Gastrocnemius medialis (tissue), 4 donors: ENCODE measurements at regions not wholly inside any gene's neighbourhood (a gene's known extent, or its start where the extent isn't known, plus 50 kb on each side); places are given as distances from the start of the nearest gene placed in this dataset.

ENCODE experiments used
- ATAC-seq, 2 donors: fragments of 150-250 bp; one replicate each; pipeline ENCODE4 v1.9.1; 2016
- DNase-seq, 2 donors: peaks; one replicate each; pipeline ENCODE4 v3.0.0-alpha.2; 2019
- H3K27ac ChIP-seq, 4 donors: fragments of 200-600 bp; sonication (generic); 1 replicate in 1 of 4; 2 replicates in 3 of 4; pipeline ENCODE4 v1.5.1; 2016 to 2018; ENCODE audit warnings: mild to moderate bottlenecking in 2 of 4, moderate library complexity in 1 of 4
- H3K27me3 ChIP-seq, 3 donors: fragments of 200-600 bp; sonication (generic) in 2 of 3; 1 replicate in 1 of 3; 2 replicates in 2 of 3; pipeline versions ENCODE4 v1.5.1 to v1.6.0; 2016 to 2019; ENCODE audit warnings: mild to moderate bottlenecking in 1 of 3, moderate library complexity in 1 of 3
- H3K36me3 ChIP-seq, 2 donors: fragments of 200-600 bp; sonication (generic) in 1 of 2; one replicate each; pipeline ENCODE4 v1.5.1; 2017 to 2018
- H3K4me1 ChIP-seq, 2 donors: fragments of 200-600 bp; sonication (generic) in 1 of 2; one replicate each; pipeline ENCODE4 v1.5.1; 2016 to 2017; ENCODE audit warnings: mild to moderate bottlenecking in 2 of 2
- H3K4me3 ChIP-seq, 4 donors: fragments of 200-600 bp; sonication (generic) in 3 of 4; 1 replicate in 1 of 4; 2 replicates in 3 of 4; pipeline ENCODE4 v1.5.1; 2016 to 2019; ENCODE audit warnings: mild to moderate bottlenecking in 2 of 4
- H3K9me3 ChIP-seq, 3 donors: fragments of 200-600 bp; sonication (generic) in 2 of 3; 1 replicate in 1 of 3; 2 replicates in 2 of 3; pipeline ENCODE4 v1.5.1; 2016 to 2019
- CTCF ChIP-seq, 5 experiments: fragments of 450-650 bp in 3 of 5; fragments of 200-600 bp in 2 of 5; sonication (generic) in 2 of 5; IDR thresholded peaks in 4 of 5; conservative IDR thresholded peaks in 1 of 5; 1 replicate in 4 of 5; 2 replicates in 1 of 5; pipeline ENCODE4 v1.5.1; 2016 to 2019; ENCODE audit warnings: antibody characterized with exemption in 5 of 5, mild to moderate bottlenecking in 3 of 5, moderate library complexity in 3 of 5
- POLR2A ChIP-seq, 2 donors: fragments of 450-650 bp; IDR thresholded peaks; one replicate each; pipeline ENCODE4 v1.6.1; 2017; ENCODE audit warnings: antibody characterized with exemption in 2 of 2, mild to moderate bottlenecking in 2 of 2, moderate library complexity in 2 of 2
- in situ Hi-C, 4 donors: fragments of 200-750 bp; cut with MboI; loops; one replicate each; pipeline versions ENCODE4 v1.15.0 to v1.8.0; 2017; ENCODE audit warnings: low sequenced_read_pairs in 4 of 4
- intact Hi-C: fragments of 100-400 bp; cut with DNase I; formaldehyde crosslinking; loops from one replicate; pipeline ENCODE4 v1.15.1; 2023; ENCODE audit warnings: low total_unique reads

DNA sequence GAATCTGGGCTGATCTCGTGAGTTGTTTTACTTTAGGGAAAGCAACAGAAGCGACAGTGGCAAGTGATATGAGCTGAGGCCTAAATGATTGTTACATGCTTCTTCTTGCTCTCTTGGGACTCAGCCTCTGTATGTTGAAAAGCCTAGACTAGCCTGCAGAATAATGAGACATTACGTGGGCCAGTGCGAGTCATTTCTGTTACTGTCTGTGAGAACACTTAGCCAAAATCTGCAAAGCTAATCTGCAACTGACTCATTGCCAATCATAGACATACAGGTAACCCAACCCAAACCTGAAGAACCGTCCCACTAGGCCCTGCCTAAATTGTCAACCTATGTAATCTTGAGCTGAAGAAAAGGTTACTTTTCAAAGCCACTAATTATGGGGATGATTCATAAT, 77.4 kb upstream of the F13A1 start:
- no peaks in the 10 kb centered on the region for H3K36me3 ChIP-seq
- H3K4me3 ChIP-seq = no peak overlapping the region
- H3K4me1 ChIP-seq = peaks cover 0 to 6% of the 10 kb centered on the region in 2 donors
- in situ Hi-C loops = no loop called here
- no peaks in the 10 kb centered on the region for H3K9me3 ChIP-seq
- no peak for TF ChIP-seq POLR2A (IDR thresholded peaks at IDR 0.05)
- no peak for TF ChIP-seq CTCF (IDR thresholded peaks at IDR 0.05 in 4 of 5, conservative IDR thresholded peaks at IDR 0.05 in 1 of 5)
- ATAC-seq (no peak), DNase-seq (no peak)
- intact Hi-C loops = no loop called here
- no peak overlapping the region for H3K27ac ChIP-seq
- no peaks in the 10 kb centered on the region for H3K27me3 ChIP-seq

- Histone ChIP-seq H3K4me1 (peaks cover 0 to 6% of the 10 kb centered on the region in 2 donors), H3K36me3 (no peaks in the 10 kb centered on the region), H3K9me3 (no peaks in the 10 kb centered on the region), H3K27me3 (no peaks in the 10 kb centered on the region), H3K27ac (no peak overlapping the region), H3K4me3 (no peak overlapping the region)
- ATAC-seq (no peak), DNase-seq (no peak)
- intact Hi-C loops = no loop called here
- in situ Hi-C loops = no loop called here
- TF ChIP-seq POLR2A (IDR thresholded peaks at IDR 0.05) (no peak), CTCF (IDR thresholded peaks at IDR 0.05 in 4 of 5, conservative IDR thresholded peaks at IDR 0.05 in 1 of 5) (no peak)
Measured at GRCh38 chr6:6399568-6399967, 79.1 kb upstream of the F13A1 start.

DNA sequence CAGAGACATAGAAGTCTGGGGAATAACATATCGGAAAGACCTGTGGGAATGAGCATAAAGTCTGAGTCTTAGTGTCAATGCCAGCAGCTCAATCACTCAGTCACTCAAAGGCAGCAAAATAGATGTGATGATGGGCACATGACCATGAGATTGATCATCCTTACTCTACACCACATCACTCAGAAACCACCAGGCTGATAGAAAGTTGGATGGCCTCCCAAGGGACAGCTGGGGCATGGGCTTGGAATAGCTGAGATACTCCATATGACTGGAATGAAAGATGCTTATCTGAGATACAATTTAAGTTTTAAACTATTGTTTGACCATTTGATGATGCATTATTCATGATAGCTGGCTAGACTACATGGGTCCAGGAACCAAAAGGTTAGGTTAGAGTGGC, 80.9 kb upstream of the F13A1 start:
- intact Hi-C loops = no loop called here
- Histone ChIP-seq H3K9me3 (no peaks in the 10 kb centered on the region), H3K27me3 (no peaks in the 10 kb centered on the region), H3K4me3 (no peak overlapping the region), H3K27ac (no peak overlapping the region), H3K36me3 (no peaks in the 10 kb centered on the region), H3K4me1 (no peaks in the 10 kb centered on the region)
- TF ChIP-seq CTCF (IDR thresholded peaks at IDR 0.05 in 4 of 5, conservative IDR thresholded peaks at IDR 0.05 in 1 of 5) = no peak
- no peak for TF ChIP-seq POLR2A (IDR thresholded peaks at IDR 0.05)
- DNase-seq = no peak
- in situ Hi-C loops = no loop called here
- ATAC-seq = no peak

GRCh38 chr6:6402006-6402405, 81.5 kb upstream of the F13A1 start:
- Histone ChIP-seq H3K27ac (no peak overlapping the region), H3K4me3 (no peak overlapping the region), H3K36me3 (no peaks in the 10 kb centered on the region), H3K4me1 (no peaks in the 10 kb centered on the region), H3K27me3 (no peaks in the 10 kb centered on the region), H3K9me3 (no peaks in the 10 kb centered on the region)
- DNase-seq = no peak
- intact Hi-C loops (no loop called here), in situ Hi-C loops (no loop called here)
- TF ChIP-seq CTCF (IDR thresholded peaks at IDR 0.05 in 4 of 5, conservative IDR thresholded peaks at IDR 0.05 in 1 of 5) (no peak), POLR2A (IDR thresholded peaks at IDR 0.05) (no peak)
- no peak for ATAC-seq

GRCh38 chr6:6402591-6402990, 82.1 kb upstream of the F13A1 start:
- in situ Hi-C loops = no loop called here

More at GRCh38 chr6:6402591-6402990, 82.1 kb upstream of the F13A1 start:
- Histone ChIP-seq H3K9me3 (no peaks in the 10 kb centered on the region), H3K27me3 (no peaks in the 10 kb centered on the region), H3K4me3 (no peak overlapping the region), H3K4me1 (no peaks in the 10 kb centered on the region), H3K27ac (no peak overlapping the region), H3K36me3 (no peaks in the 10 kb centered on the region)
- TF ChIP-seq CTCF (IDR thresholded peaks at IDR 0.05 in 4 of 5, conservative IDR thresholded peaks at IDR 0.05 in 1 of 5) (no peak), POLR2A (IDR thresholded peaks at IDR 0.05) (no peak)
- DNase-seq = no peak
- intact Hi-C loops = no loop called here
- no peak for ATAC-seq
